ENCODE measurements at regions not wholly inside any gene's neighbourhood (a gene's known extent, or its start where the extent isn't known, plus 50 kb on each side); places are given as distances from the start of the nearest gene placed in this dataset.

DNA sequence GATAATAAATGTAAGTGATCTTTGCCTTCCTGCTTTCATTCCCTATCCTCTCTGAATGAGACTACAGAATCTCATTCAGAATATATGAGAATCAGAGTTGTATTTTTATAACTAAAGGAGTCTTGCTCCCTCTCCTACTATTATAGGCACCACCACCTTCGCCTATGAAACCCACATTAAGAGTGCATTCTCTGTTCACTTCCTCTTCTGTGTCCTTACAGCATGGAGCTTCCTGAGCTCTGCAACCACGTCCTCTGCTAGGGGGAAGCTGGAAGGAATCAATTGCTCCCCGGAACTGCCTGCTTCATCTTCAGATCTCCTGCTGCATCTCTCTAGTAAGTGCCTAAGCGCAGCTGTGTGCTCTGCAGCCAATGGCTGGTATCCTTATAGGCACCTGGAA lies 820.7 kb downstream of the GRID1 start:
- intact Hi-C loops (cut with micrococcal nuclease; ENCODE audit: unreplicated experiment), result loop anchor here (10.0 kb wide), 2 partner anchors 131 to 209 kb away; no protein-coding TSS in a partner anchor

DNA sequence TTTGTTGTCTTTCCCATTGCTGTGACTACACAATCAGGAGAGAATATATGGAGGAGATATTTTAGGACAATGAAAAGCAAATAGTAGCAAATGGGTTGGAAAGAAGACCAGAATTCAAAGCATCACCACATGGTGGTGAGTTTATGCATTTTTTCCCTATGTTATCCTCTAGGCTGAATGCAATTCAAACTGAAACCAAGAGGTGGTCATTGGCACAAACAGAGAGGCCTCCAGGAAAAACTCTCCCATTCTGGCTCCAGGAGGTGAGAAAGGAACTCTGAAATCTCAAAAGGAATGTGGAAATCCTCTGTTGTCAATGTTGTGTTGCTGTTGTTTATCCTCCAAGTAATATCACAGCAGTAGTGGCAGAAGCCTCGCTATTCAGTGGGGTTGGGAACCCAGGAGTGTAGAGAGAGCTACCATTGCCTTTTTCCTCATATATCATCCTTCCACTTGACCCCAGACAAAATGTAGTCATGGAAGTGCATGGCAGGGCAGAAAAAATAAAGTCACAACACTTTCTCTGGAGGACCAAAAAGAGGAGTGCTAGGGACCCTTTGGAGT lies 819.1 kb downstream of the GRID1 start:
- CTCF ChIA-PET, result no interaction called here
- BruUV-seq (replicated peaks), result no TSS peak
- TF ChIP-seq, protein P1, sequence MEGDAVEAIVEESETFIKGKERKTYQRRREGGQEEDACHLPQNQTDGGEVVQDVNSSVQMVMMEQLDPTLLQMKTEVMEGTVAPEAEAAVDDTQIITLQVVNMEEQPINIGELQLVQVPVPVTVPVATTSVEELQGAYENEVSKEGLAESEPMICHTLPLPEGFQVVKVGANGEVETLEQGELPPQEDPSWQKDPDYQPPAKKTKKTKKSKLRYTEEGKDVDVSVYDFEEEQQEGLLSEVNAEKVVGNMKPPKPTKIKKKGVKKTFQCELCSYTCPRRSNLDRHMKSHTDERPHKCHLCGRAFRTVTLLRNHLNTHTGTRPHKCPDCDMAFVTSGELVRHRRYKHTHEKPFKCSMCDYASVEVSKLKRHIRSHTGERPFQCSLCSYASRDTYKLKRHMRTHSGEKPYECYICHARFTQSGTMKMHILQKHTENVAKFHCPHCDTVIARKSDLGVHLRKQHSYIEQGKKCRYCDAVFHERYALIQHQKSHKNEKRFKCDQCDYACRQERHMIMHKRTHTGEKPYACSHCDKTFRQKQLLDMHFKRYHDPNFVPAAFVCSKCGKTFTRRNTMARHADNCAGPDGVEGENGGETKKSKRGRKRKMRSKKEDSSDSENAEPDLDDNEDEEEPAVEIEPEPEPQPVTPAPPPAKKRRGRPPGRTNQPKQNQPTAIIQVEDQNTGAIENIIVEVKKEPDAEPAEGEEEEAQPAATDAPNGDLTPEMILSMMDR (IDR thresholded peaks at IDR 0.05; ENCODE audit: insufficient read depth in 1 of 2, low read depth in 1 of 2, low read length in 1 of 2, severe bottlenecking in 1 of 2, unreplicated experiment in 1 of 2), result no peak
- Histone ChIP-seq H3K4me1 (no peaks in the 10 kb centered on the region), H3K9me3 (no peaks in the 10 kb centered on the region), H3K27me3 (replicated peaks; ENCODE audit: control insufficient read depth, insufficient read depth, low read length) (no peaks in the 10 kb centered on the region), H3K36me3 (ENCODE audit: control insufficient read depth, insufficient read depth, low read length) (no peaks in the 10 kb centered on the region), H3K4me3 (ENCODE audit: low read depth, low read length) (no peak overlapping the region)
- no peak overlapping the region for H3K4me3 Mint-ChIP-seq (ENCODE audit: unreplicated experiment)
- no peaks in the 10 kb centered on the region for H3K9me3 Mint-ChIP-seq (ENCODE audit: unreplicated experiment)
- no peak overlapping the region for H3K27ac Mint-ChIP-seq (ENCODE audit: unreplicated experiment)
- peaks cover 12% of the 10 kb centered on the region for H3K4me1 Mint-ChIP-seq (ENCODE audit: low read depth, unreplicated experiment)
- H3K27me3 Mint-ChIP-seq (ENCODE audit: insufficient read depth, unreplicated experiment), result no peaks in the 10 kb centered on the region
- intact Hi-C loops (cut with micrococcal nuclease; ENCODE audit: unreplicated experiment), result loop anchor here (1.0 to 10.0 kb wide), 5 partner anchors 74 to 830 kb away; no protein-coding TSS in a partner anchor
- DNase-seq, result no peak
- POLR2A ChIA-PET, result no interaction called here
- H3K36me3 Mint-ChIP-seq (ENCODE audit: insufficient read depth, unreplicated experiment), result no peaks in the 10 kb centered on the region

More for the DNA sequence above, 820.7 kb downstream of the GRID1 start:
- no peak overlapping the region for H3K27ac Mint-ChIP-seq (ENCODE audit: unreplicated experiment)
- no peak overlapping the region for H3K4me3 Mint-ChIP-seq (ENCODE audit: unreplicated experiment)
- no peaks in the 10 kb centered on the region for H3K36me3 ChIP-seq (ENCODE audit: control insufficient read depth, insufficient read depth, low read length)
- H3K4me1 ChIP-seq, result peaks cover 4% of the 10 kb centered on the region; the same call in 1 of the 2 replicates
- H3K9me3 Mint-ChIP-seq (ENCODE audit: unreplicated experiment), result no peaks in the 10 kb centered on the region
- no peak for DNase-seq
- H3K9me3 ChIP-seq, result no peaks in the 10 kb centered on the region
- no peaks in the 10 kb centered on the region for H3K36me3 Mint-ChIP-seq (ENCODE audit: insufficient read depth, unreplicated experiment)
- H3K27me3 ChIP-seq (replicated peaks; ENCODE audit: control insufficient read depth, insufficient read depth, low read length), result no peaks in the 10 kb centered on the region
- POLR2A ChIA-PET, result no interaction called here
- no TSS peak for BruUV-seq (replicated peaks)
- no peaks in the 10 kb centered on the region for H3K27me3 Mint-ChIP-seq (ENCODE audit: insufficient read depth, unreplicated experiment)
- CTCF ChIA-PET, result no interaction called here
- peaks cover 12% of the 10 kb centered on the region for H3K4me1 Mint-ChIP-seq (ENCODE audit: low read depth, unreplicated experiment)
- TF ChIP-seq, protein P1 (IDR thresholded peaks at IDR 0.05; ENCODE audit: insufficient read depth in 1 of 2, low read depth in 1 of 2, low read length in 1 of 2, severe bottlenecking in 1 of 2, unreplicated experiment in 1 of 2), result no peak
- H3K4me3 ChIP-seq (ENCODE audit: low read depth, low read length), result no peak overlapping the region

DNA sequence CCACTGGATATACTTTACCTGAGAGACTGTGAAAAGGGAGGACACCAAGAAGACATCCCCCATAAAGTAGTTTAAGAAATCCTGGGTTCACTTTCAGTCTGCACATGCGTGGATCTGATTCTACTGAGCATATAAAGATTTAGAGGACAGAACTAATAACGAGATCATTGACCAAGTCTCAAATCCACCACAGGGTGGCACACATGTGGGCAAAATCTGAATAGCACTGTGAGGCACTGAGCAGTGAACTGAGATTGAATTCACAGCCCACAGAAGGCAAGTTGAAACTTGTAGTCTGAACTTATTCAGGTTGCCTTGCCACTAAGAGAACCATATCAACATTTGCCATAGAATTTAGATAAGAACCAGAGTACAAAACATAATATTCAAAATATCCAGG lies 818.6 kb downstream of the GRID1 start:
- H3K4me3 Mint-ChIP-seq (ENCODE audit: unreplicated experiment), result no peak overlapping the region
- H3K9me3 Mint-ChIP-seq (ENCODE audit: unreplicated experiment), result no peaks in the 10 kb centered on the region
- POLR2A ChIA-PET, result no interaction called here
- no peaks in the 10 kb centered on the region for H3K4me1 ChIP-seq
- no peak overlapping the region for H3K4me3 ChIP-seq (ENCODE audit: low read depth, low read length)
- H3K4me1 Mint-ChIP-seq (ENCODE audit: low read depth, unreplicated experiment), result peaks cover 12% of the 10 kb centered on the region
- intact Hi-C loops (cut with micrococcal nuclease; ENCODE audit: unreplicated experiment), result loop anchor here (1.0 to 10.0 kb wide), 5 partner anchors 73 to 829 kb away; no protein-coding TSS in a partner anchor
- H3K36me3 ChIP-seq (ENCODE audit: control insufficient read depth, insufficient read depth, low read length), result no peaks in the 10 kb centered on the region
- BruUV-seq (replicated peaks), result no TSS peak
- no peaks in the 10 kb centered on the region for H3K36me3 Mint-ChIP-seq (ENCODE audit: insufficient read depth, unreplicated experiment)
- no peaks in the 10 kb centered on the region for H3K27me3 Mint-ChIP-seq (ENCODE audit: insufficient read depth, unreplicated experiment)
- CTCF ChIA-PET, result no interaction called here
- H3K27me3 ChIP-seq (replicated peaks; ENCODE audit: control insufficient read depth, insufficient read depth, low read length), result no peaks in the 10 kb centered on the region
- no peak overlapping the region for H3K27ac Mint-ChIP-seq (ENCODE audit: unreplicated experiment)
- DNase-seq, result peak; percentile 40 to 50
- TF ChIP-seq, protein P1 (IDR thresholded peaks at IDR 0.05; ENCODE audit: insufficient read depth in 1 of 2, low read depth in 1 of 2, low read length in 1 of 2, severe bottlenecking in 1 of 2, unreplicated experiment in 1 of 2), result peak; percentile 37 to 52
- no peaks in the 10 kb centered on the region for H3K9me3 ChIP-seq

All from Caco-2 (cell line).